ENCODE measurements at regions not wholly inside any gene's neighbourhood (a gene's known extent, or its start where the extent isn't known, plus 50 kb on each side); places are given as distances from the start of the nearest gene placed in this dataset.
A peak's percentile ranks its signal among the peaks of the same experiment; 100 is the strongest.

DNA sequence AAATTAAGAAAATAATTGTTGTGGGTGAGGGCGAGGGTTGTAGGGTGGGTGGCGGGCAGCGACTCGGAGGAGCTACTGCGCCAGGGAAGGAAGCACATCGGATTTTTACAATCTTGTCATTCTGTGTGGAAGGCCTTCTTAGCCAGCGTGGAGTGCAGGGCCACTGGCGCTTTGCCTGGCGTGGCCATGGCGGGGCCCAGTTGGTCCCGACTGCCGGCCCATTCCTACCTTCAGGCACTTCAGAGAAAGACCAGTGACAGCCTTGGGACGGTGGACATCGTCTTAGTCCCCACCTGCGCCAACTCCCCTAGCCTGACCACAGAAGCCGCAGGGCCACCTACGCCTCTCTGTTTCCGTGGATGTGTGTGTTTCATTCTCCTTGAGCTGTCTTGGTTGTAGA is 136.9 kb upstream of the NEGR1 start:
- Histone ChIP-seq H3K4me3 (no peak overlapping the region), H3K9me3 (no peaks in the 10 kb centered on the region), H3K27ac (no peak overlapping the region), H3K4me2 (no peak overlapping the region), H3K4me1 (no peaks in the 10 kb centered on the region)
- FAIRE-seq (no peak), ATAC-seq (no peak), DNase-seq (ENCODE audit: low read depth in 1 of 2, low spot score in 1 of 2) (no peak)
- ChIA-PET CTCF (no interaction called here), POLR2A (no interaction called here)
- TF ChIP-seq, protein P1, sequence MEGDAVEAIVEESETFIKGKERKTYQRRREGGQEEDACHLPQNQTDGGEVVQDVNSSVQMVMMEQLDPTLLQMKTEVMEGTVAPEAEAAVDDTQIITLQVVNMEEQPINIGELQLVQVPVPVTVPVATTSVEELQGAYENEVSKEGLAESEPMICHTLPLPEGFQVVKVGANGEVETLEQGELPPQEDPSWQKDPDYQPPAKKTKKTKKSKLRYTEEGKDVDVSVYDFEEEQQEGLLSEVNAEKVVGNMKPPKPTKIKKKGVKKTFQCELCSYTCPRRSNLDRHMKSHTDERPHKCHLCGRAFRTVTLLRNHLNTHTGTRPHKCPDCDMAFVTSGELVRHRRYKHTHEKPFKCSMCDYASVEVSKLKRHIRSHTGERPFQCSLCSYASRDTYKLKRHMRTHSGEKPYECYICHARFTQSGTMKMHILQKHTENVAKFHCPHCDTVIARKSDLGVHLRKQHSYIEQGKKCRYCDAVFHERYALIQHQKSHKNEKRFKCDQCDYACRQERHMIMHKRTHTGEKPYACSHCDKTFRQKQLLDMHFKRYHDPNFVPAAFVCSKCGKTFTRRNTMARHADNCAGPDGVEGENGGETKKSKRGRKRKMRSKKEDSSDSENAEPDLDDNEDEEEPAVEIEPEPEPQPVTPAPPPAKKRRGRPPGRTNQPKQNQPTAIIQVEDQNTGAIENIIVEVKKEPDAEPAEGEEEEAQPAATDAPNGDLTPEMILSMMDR (IDR thresholded peaks at IDR 0.05): no peak
- TF ChIP-seq RAD21 (conservative IDR thresholded peaks at IDR 0.05 in 1 of 2, IDR thresholded peaks at IDR 0.05 in 1 of 2) (no peak), PBX3 (IDR thresholded peaks at IDR 0.05) (no peak), POLR2AphosphoS2 (conservative IDR thresholded peaks at IDR 0.05; ENCODE audit: low read length) (no peak), ZSCAN20 (CRISPR knock-in tag; IDR thresholded peaks at IDR 0.05) (no peak)
- WGBS (ENCODE audit: missing lambda C conversion rate): 43% methylated on average over 18 of the region's 18 CpGs

- H3K4me3 ChIP-seq: no peak overlapping the region
- DNase-seq (ENCODE audit: low read depth in 1 of 2, low spot score in 1 of 2) (no peak), FAIRE-seq (no peak), ATAC-seq (no peak)
- H3K4me2 ChIP-seq: no peak overlapping the region
- TF ChIP-seq NPAS2 (CRISPR knock-in tag; IDR thresholded peaks at IDR 0.05; ENCODE audit: borderline replicate concordance): no peak
- TF ChIP-seq POLR2A (IDR thresholded peaks at IDR 0.05; ENCODE audit: low read length): no peak
- no peak for TF ChIP-seq MAX (IDR thresholded peaks at IDR 0.05)
- no peak for TF ChIP-seq EHF (CRISPR knock-in tag; IDR thresholded peaks at IDR 0.05)
- TF ChIP-seq USF2 (IDR thresholded peaks at IDR 0.05): no peak
- no peak for TF ChIP-seq ZFP36 (IDR thresholded peaks at IDR 0.05; ENCODE audit: borderline replicate concordance, partially characterized antibody)
- TF ChIP-seq EHMT2 (IDR thresholded peaks at IDR 0.05; ENCODE audit: low read depth): no peak
- TF ChIP-seq NR3C1 (IDR thresholded peaks at IDR 0.05): no peak
- TF ChIP-seq KDM1A (IDR thresholded peaks at IDR 0.05; ENCODE audit: low read depth): no peak
- TF ChIP-seq JUNB (IDR thresholded peaks at IDR 0.05): no peak
- no peak for TF ChIP-seq NFE2L2 (conservative IDR thresholded peaks at IDR 0.05; ENCODE audit: low read length)
- TF ChIP-seq CHD2 (IDR thresholded peaks at IDR 0.05; ENCODE audit: low read length, partially characterized antibody): no peak
- no peak for TF ChIP-seq EP300 (IDR thresholded peaks at IDR 0.05)
- no peak for TF ChIP-seq SREBF2 (IDR thresholded peaks at IDR 0.05)
- no peaks in the 10 kb centered on the region for H3K9me3 ChIP-seq
- H3K4me1 ChIP-seq: no peaks in the 10 kb centered on the region
- ChIA-PET CTCF (no interaction called here), POLR2A (no interaction called here)
- H3K27ac ChIP-seq: no peak overlapping the region
Observed at GRCh38 chr1:72412286-72412685, 129.9 kb upstream of the NEGR1 start.

DNA sequence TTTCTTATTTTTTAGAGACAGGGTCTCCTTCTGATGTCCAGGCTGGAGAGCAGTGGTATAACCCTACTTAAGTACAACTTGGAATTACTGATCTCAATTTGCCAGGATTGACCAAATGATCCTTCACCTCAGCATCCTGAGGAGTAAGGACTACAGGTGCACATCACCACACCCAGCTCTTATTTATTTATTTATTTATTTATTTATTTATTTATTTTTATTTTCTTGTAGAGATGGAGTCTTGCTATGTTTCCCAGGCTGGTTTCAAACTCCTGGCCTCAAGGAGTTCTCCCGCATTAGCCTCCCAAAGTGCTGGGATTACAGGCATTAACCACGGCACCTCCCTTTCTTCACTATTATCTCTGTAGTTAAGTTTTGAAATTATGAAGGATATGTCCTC is 117.5 kb upstream of the NEGR1 start:
- DNase-seq (ENCODE audit: low read depth in 1 of 2, low spot score in 1 of 2) (no peak), ATAC-seq (no peak), FAIRE-seq (no peak)
- no peaks in the 10 kb centered on the region for H3K4me1 ChIP-seq
- H3K27ac ChIP-seq: no peak overlapping the region
- no peaks in the 10 kb centered on the region for H3K9me3 ChIP-seq
- CTCF ChIA-PET: no interaction called here
- 33% methylated on average over 2 of the region's 2 CpGs for WGBS (ENCODE audit: missing lambda C conversion rate)
- H3K4me3 ChIP-seq: no peak overlapping the region
- H3K4me2 ChIP-seq: no peak overlapping the region
- 0 out of 2 replicates have a peak, but pooled peaks have one; percentile 29 for TF ChIP-seq ZC3H11A (IDR thresholded peaks at IDR 0.05)
- no peak for TF ChIP-seq HEYL (CRISPR knock-in tag; IDR thresholded peaks at IDR 0.05)
- no peak for TF ChIP-seq POLR2AphosphoS2 (conservative IDR thresholded peaks at IDR 0.05; ENCODE audit: low read length)
- no peak for TF ChIP-seq HDAC2 (IDR thresholded peaks at IDR 0.05)
- TF ChIP-seq NFE2L2 (conservative IDR thresholded peaks at IDR 0.05; ENCODE audit: low read length): no peak
- no peak for TF ChIP-seq RAD21 (conservative IDR thresholded peaks at IDR 0.05 in 1 of 2, IDR thresholded peaks at IDR 0.05 in 1 of 2)
- POLR2A ChIA-PET: no interaction called here
